HG02763 (cell line): ENCODE measurements at regions not wholly inside any gene's neighbourhood (a gene's known extent, or its start where the extent isn't known, plus 50 kb on each side); places are given as distances from the start of the nearest gene placed in this dataset.
"Not testable (repeated sequence)": the region's sequence is repeated elsewhere in the genome, so short reads cannot be mapped to it uniquely, and the experiment has no call there.

Source experiments
- ATAC-seq: cut with Tn5 transposase; IDR thresholded peaks from one replicate; pipeline ENCODE4 v1.9.1; 2021; ENCODE audit warnings: mild to moderate bottlenecking, moderate library complexity; ENCODE audit not compliant: unreplicated experiment

DNA sequence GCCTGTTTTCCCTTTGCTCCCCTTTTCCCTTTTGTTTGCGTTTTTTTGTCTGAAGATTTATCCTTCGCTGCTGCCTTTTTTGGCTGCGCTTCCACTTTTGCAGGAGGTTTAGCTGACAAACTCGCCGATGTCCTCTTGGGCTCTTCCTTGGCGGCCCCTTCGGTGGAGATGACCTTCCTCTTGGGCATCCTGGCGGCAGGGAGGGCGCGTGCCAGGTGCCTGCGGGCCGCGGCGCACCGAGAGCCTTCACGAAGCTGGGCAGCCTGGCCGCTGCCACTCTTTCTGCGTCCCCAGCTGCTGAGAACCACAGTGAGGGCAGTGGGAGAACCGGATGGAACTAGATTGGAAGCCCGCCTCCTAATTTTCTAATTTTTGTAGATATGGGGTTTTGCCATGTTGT is 197.1 kb upstream of the C2CD4B start:
- ATAC-seq, result no peak

DNA sequence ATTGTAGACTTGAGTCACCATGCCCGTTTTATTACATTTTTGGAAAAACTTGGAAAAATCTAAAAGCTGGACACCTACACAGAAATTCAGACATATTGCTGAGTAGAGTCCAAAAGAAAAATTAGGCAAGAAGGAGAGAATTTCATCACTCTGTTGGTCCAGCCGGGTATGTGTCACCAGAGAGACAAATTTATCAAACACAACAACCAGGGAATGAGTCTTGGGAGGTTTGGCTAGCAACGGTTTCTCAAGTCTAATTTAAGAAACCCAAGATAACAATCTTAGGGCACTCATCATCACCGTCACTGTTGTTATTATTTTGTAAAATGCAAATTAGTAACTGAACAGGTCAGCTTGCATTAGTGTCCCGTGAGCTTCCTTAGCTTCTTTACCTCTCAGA is 197.5 kb upstream of the C2CD4B start:
- ATAC-seq, result no peak

DNA sequence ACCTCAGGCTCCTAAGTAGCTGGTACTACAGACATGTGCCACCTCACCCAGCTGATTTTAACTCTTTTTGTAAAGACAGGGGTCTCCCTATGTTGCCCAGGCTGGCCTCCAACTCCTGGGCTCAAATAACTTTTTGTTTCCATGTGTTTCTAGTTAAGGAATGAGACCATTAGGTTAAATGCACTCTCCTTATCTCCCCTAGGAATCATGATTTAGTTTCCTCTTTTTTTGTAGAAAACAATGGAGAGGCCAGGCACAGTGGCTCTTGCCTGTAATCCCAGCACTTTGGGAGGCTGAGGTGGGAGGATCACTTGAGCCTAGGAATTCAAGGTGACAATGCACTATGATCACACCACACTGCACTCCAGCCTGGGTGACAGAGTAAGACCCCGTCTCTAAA is 198.8 kb upstream of the C2CD4B start:
- ATAC-seq, result no peak

DNA sequence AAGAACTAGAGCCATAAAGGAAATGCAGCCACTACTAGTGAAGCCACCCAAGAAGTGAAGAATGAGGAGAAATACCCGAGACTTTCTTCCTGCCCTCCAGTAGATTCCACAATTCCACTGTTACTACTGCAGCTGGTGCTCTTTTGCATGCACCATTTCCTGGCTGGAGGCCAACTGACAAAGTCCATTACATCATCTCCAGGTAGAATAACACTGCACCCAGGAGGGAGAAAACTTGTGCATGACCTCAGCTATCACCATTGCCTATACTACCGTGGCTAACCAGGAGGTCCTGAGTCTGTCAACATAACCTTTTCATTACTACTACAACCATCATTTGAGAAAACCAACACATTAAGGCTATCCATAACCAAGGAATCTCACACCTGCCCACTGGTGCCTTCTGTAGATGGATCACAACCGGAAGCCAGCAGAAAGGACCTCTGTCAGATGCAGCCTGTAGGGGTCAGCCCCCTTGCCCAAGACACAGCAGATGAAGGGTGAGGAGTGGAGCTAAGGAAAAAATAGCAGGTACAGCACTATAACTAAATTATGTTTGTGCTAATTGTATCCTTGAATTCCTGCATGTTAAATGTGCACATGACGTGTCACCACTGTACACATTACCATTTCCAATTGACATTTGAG is 200.8 kb upstream of the C2CD4B start:
- ATAC-seq, result no peak

DNA sequence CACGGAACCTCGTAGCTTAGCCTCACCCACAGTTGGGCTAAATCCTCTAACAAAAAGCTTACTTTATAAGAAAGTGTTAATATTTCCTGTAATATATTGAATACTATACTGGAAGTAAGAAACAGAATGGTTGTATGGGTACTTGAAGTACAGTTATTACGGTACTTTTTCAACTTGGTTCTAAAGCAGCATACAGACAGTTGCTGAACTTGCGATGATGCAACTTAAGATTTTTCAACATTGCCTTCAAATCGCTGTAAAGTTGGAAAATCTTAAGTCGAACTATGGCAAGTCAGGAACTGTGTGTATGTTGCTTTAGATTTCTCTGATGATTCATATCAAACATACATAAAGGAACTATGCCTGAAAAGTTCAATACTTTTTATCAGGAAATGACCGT is 204.4 kb upstream of the C2CD4B start:
- ATAC-seq, result no peak

DNA sequence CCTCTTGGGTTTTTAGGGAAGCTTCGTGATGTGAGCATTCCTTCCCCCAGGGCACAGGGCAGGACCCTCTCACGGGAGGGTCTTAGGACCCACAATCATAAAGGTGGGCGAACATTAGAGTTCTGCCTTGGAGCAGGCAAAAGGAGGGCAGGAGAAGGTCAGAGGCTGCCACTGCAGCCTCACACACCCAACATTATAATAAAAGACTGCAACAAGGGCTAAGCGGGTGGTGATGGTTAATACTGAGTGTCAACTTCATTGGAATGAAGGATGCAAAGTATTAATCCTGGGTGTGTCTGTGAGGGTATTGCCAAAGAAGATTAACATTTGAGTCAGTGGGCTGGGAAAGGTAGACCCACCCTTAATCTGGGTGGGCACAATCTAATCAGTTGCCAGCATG is 206.6 kb upstream of the C2CD4B start:
- not testable (repeated sequence) for ATAC-seq

DNA sequence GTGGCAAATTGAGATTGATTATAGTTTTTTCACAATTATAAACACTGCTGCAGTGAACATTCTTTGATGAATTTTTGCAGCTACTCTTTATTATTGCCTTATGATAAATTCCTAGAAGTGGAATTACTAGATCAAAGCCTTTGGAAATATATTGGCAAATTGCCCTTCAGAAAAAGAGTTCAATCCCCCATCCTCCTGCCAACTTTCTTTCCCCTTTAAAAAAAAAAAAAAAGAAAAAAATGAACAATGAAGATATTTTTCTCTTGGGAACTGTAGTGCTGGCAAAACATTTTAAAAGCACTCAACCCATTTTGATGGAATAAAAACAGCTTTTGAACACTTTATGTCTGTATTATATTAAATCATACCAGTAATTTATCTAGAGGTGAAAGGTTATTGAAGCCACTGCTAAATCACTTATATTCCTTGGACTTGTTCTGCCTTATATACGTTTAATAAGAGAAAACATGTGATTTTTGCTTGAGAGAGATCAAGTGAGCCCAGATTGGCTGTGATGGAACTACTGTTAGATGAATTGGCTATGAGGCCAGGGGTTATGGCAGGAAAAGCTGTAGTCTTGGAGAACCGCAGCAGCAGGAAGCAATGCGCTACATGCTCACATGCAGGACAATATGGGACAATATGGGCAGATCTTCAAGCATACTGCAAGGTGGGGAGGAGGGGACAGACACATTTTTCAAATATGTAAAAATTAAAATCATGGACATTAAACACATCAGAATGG is 212.8 kb upstream of the C2CD4B start:
- ATAC-seq, result no peak

DNA sequence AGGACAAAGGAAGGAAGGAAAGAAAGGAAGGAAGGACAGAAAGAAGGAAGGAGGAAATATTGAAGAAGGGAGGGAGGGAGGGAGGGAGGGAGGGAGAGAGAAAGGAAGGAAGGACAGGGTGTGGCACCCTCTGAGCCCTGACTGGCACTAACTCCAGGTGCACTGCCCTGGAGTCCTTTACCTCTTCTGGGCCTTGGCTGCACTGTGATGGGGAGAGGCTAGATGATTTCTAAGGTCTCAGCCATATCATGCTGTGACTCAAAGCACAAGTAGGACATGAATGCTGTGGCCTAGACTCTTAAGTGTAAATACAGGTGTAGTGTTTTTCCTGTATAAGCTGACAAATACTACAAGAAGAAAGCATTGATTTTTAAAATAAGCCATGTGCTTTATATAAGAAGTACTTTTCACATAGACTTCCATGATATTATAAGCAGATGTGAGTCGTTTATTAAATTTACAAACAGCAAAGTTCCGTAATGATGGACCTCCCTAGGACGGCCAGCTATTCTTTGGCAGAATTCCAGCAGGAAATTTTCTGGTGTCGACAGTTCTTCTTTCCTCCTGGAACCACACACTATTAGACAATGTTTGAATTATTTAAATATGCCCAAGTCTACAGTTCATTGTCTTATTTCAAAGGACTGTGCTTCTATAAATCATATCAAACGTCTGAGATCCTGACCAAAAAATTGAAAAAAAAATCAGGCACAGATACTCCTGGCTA is 213.8 kb upstream of the C2CD4B start:
- ATAC-seq, result no peak

DNA sequence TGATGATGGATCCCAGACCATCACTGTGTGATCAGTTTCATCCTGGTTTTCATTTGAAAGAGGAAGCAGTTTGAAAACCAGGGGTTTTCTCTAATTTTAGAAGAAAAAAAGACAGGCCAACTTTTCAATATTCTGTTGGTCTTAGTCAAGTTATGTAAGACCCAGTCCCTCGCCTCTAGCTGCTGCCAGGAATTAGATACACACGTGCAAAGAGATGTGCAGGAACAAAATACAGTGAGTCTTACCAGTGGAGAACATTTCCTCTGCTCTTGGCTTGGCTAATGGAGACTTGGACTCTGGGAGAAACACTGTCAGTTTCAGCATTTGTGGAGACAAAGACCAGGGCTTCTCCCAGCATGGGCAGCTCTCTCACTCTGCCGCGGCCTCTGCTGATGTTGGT is 214.9 kb upstream of the C2CD4B start:
- ATAC-seq, result no peak

DNA sequence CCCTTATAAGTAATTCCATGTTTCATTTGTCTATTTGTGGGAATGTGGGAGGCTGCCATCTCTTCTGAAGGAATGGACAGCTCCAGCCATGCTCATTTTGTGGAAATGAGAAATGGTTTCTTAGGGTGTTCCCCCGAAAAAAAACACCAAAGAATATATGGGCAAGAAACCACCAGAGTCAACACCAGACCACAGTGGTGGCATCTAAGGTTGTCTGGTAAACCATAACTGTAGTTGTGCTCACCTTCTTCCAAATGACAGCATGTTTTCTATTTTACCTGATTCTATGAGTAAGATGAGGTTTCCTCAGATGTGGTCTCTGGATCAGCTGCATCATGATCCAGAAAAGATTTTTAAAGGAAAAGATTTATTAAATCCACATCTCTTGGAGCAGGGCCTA is 217.0 kb upstream of the C2CD4B start:
- no peak for ATAC-seq

DNA sequence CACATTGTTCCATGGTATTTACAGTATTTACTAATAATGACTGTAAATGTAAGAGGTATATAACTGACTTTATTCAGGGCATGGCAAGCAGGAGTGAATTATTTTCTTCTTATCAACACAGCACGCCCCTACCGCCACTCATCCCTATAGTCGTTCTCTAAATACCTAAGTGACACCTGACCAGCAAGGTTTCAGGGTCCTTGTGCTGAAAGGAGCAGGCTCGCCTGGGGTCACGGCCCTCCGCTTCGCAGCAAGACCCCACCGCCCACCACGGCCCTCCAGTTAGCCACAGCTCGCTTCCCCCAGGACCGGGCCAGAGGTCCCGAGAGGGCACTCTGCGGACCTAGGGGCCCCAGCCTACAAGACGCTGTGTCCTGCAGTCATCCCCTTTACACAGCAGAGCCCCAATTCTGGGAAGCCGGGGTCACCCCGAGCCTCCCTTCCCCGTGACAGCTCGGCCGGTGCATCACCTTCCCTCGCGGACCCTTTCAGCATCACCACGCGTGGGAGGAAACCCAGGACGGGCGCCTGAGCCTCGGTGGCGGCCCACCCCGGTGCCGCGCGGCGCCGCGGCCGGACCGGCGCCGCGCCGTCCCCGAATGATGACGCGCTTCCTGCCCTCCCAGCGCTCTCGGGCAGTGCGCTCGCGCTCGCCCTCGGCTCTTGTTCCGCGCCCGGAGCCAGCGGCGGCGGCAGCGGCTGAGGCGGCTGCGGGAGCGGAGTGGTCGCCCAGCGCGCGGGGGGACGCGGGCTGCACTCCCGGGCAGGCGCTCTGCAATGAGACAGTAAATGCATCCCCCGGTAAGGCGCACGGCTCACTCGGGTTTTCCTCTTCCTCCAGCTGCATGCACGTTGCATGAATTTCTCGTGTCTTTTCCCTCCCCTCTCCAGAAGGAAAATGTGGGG is 225.1 kb upstream of the C2CD4B start, which contains the start of gene TLN2:
Gene TLN2 (plus strand): TSS at position 666 of the 906 bp plus-strand sequence.
- peak; percentile 91 for ATAC-seq

DNA sequence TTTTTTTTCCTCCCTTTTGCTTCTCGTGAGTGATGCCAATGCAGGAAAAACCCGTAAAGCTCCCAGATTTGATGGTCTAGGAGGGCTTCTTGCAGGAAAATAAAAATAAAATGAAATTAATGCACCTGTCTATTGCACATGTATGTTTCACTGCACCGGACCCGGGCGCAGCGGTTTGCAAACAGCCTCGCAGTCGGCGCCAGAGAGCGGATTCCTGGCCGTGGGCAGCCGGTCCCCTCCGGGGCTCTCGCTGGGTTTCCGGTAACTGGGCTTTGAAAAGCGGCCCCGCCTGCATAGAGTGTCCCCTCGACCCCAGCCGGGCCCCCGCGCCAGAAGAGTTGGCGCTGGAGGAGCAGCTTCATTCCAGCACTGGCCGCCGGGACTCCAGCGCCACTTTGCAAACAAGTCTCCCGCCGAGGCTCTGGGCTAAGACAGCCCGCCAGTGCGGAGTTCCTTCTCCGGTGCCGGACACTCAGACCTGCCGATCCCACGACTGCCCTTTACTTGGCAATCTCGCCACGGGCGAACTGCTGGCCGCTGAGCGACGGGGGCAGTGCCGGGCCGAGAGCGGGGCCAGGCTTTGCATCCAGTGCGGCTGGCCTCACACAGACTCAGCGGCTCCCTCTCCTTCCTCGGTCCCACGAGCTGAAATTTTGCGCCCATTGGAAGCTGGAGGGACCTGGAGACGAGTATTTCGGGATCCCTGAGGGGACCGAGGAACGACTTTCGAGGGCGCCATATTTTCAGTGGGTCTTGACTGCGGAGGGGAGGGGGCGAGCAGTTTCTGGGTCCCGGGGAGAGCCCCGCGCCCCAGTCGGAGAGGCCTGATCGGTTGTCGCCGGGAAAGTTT is 225.9 kb upstream of the C2CD4B start:
- no peak for ATAC-seq

DNA sequence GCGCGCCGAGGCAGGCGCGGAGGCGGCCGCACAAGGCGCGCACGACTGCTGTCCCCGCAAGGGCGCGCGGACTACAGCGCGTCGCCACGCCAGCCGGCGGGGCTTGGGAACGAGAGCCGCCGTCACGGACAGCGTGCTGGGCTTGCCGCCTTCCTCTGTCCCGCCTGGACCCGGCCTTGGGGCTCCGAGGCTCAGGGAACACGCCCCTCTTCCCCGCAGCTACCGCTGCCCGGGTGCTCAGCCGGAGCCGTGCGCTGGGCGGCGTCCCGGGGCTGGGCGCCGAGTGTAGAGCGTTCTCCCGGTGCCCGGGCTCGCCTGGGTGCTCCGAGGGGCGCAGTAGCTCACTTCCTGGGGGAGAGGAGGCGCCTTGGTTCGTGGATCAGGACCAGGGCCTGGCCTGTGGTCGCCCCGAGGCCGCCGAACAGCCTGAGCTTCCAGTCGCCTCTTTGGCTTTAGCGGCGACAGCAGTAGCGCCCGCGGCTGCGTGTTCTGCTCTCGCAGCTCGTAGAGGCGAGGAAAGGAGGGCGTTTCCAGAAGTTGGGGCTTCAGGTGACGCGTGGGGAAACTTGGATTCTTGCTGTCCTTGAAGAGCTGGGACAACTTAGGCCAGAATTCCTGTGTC is 226.7 kb upstream of the C2CD4B start:
- ATAC-seq, result no peak

DNA sequence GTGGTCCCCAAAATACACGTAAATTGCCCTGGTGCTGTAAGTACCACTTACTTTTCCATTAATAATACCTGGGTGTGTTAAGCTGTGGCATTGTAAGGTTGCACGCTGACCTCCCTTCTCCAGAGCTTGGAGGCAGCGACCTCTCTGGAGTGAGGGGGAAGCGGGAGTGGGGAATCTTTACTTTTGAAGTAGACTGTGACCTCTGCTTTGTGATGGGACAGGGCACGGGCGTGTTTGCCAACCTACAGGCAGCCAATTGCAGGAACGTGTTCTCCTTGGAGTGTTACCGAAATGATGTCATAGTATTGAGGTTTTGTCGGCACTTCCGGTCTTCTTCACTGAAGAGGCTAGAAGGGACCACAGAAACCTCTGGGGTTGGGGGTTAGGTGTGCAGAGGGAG is 227.3 kb upstream of the C2CD4B start:
- ATAC-seq, result no peak

DNA sequence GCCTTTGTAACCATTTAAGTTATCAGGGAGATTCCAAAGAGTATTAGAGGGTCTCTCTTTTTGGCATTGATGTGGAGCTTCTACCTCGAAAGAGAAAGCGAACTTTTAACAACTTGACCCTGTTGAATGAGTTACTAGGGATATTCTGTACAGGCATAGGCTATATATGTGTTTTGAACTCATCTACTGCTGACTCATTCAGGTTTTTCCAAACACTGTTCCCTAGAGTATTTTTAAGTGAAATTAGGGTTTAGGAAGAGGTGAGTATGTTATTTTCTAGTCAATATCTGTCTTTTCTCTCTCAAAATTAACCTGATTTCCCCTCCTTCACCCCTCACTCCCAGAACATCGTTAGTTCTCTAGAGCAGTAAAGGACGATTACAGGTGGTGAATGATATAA is 228.1 kb upstream of the C2CD4B start:
- no peak for ATAC-seq

DNA sequence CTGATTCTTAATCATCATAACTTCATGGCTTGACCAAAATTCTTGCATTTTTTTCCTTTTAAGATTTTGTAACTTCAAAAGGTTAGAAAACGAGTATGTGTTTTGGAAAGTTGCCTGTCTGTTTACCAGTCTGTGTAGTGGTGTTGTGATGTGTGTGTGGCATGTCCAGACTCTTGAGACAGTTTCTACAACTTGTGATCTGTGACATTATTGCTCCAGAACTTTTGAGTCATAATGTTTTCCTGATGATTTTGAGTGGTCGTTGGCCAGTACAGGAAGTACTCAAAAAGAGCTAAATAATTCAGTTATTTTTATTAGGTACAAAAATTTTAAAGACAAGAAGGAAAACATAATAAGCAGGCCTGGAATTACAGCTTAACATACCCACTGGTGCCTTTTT is 229.0 kb upstream of the C2CD4B start:
- ATAC-seq, result no peak

DNA sequence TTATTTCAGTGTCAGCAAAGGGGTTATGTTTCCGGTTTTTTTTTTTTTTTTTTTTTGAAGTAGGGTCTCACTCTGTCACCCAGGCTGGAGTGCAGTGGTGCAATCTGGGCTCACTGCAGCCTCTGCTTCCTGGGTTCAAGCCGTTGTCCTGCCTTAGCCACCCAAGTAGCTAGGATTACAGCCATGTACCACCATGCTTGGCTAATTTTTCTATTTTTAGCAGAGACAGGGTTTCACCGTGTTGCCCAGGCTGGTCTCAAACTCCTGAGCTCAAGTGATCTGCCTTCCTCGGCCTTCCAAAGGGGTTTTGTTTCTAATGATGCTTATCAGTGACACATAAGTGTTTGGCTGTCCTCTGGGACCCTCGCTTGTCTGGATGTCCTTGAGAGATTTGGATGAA is 235.7 kb upstream of the C2CD4B start:
- no peak for ATAC-seq

DNA sequence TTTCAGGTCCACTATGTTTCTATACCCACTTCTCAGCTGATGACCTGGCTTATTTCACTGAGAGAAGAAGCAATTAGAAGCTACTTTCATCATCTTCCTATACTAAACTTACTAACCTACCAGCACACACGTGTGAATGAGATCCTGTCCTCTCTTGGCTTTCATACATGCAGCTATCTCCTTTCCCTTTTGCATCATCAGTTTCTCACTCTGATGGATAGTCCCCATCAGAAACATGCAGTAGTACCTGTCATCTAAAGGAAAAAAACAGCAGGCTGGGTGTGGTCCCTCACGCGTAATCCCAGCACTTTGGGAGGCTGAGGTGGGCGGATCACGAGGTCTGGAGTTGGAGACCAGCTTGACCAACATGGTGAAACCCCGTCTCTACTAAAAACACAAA is 237.6 kb upstream of the C2CD4B start:
- no peak for ATAC-seq

DNA sequence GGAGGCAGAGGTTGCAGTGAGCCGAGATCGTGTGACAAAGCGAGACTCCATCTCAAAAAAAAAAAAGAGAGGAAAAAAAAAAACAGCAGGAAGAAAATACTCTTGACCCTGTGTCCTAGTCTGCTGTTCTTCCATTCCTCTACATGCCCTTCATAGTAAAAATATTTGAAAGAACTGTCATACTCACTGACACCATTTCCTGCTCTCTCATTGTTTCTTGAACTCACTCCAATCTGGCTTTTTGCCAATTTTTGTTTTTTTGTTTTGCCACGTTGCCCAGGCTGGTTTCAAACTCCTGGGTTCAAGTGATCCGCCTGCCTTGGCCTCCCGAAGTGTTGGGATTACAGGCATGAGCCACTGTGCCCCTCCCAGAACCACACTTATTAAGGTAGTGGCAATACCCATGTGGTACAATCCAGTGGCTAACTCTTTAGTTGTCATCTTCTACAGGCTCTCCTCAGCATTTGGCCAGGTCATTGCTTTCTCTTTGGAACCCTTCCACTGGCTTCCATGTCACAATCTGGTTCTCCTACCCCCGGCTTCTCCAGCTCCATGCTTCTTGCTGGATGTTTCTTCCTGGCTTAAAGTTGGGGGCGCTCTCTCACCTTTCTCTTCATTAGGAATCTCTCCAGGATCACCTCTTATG is 238.2 kb upstream of the C2CD4B start:
- no peak for ATAC-seq
